HG02884 (cell line): ENCODE measurements at regions not wholly inside any gene's neighbourhood (a gene's known extent, or its start where the extent isn't known, plus 50 kb on each side); places are given as distances from the start of the nearest gene placed in this dataset.
"Not testable (repeated sequence)": the region's sequence is repeated elsewhere in the genome, so short reads cannot be mapped to it uniquely, and the experiment has no call there.

ENCODE experiments used
- ATAC-seq: cut with Tn5 transposase; IDR thresholded peaks from one replicate; pipeline ENCODE4 v1.9.1; 2021; ENCODE audit warnings: mild to moderate bottlenecking, moderate library complexity; ENCODE audit not compliant: unreplicated experiment

GRCh38 chr3:40924559-40925141 is 274.7 kb upstream of the CTNNB1 start:
- ATAC-seq, result no peak

DNA sequence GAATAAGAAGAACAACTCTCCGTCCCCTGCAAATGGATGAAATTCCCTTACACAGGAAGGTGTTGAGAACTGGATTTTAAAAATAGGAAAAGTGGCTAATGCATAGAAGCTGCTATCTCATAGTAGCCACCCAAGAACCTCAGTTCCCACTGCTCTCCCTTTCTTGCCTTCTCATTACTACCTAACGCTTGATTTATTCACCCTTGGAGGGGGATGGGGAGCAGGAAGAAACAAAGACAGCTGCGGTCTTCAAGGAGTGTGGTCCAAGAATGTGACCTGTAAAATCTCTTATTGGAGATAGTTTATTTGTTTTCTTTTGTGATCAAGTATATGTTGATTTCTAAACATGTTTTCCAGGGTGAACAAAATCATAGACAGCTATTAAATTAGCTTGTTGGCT is 274.1 kb upstream of the CTNNB1 start:
- ATAC-seq, result no peak

DNA sequence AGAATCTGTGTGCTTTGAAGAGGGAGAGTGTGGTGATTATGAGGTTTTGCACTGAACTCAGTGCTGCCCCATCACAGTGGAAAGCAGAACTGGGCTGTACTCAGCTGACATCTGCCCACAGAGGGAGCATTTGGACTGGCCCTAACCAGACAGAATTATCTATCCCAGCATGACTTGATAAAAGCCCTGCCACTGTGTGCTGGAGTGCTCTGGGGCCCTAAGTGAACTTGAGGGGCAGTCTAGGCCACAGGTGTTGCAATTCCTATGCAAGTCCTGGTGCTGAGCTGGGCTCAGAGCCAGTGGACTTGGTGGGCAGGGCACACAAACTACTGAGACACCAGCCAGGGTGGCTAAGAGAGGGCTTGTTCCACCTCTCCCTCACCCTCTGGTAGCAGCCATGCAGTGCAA is 269.2 kb upstream of the CTNNB1 start:
- no peak for ATAC-seq

- no peak for ATAC-seq
These were observed 268.5 kb upstream of the CTNNB1 start for GRCh38 chr3:40930756-40931155.

GRCh38 chr3:40938591-40938990 is 260.7 kb upstream of the CTNNB1 start:
- no peak for ATAC-seq

DNA sequence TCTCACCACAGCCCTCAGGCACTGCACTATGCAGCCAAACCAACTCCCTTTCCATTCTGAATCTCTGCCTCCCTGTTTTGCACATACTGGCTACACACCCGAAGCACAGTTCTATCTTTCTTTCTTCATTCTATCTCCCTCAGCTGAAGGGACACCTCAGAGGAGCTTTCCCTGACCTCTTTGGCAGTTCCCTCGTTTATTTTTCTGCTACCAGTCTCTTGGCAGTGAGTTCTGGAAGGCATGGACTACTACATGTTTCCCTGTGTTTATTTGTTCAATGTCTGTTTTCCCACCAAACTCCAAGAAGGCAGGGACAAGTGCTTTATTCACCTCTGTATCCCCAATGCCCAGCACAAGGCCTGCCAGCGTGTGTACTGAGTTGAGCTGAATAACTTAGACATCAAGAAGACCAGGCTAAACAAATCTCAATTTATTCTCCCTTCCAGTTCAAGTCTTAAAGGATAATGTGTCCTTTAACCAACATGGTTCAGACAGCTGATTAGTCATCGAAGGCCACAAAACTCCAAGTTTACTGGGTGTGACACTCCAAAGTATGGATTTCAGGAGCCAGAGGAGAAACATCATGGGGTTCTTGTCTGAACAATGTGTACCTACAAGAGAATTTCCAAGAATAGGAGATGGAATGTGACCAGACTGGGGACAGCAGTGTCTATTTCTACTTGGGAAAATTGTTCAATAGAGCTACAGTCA is 260.1 kb upstream of the CTNNB1 start:
- no peak for ATAC-seq

DNA sequence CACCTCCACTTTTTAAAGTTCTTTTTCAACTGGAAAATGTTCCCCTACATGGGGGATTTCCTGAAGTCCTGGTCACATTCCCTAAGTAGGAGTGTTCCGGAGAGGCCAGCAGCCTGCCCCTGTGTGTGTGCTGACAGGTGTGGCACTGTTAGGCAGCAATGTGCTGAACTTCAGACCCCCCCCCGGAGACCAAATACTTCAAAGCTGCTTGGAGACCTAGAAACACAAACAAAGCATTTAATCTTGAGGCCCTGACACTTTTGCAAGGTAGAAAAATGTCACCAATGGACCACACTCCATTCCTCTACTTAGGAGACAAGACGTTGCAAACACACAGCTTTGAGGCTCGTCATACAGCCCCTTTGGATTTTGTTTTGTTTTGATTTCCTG is 259.6 kb upstream of the CTNNB1 start:
- no peak for ATAC-seq

DNA sequence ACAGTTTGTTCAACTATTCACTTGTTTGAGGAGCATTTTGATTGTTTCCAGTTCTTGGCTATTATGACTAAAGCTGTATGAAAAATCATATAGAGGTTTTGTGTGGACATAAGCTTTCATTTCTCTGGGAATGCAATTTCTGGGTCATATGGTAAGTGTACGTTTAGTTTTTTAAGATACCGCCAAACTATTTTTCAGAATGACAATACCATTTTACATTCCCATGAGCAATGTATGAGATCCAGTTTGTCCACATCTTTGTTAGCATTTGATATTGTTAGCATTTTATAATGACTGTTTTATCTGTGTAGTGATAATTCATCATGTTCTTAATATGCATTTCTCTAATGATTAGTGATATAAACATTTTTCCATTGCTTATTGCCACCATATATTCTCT is 258.7 kb upstream of the CTNNB1 start:
- no peak for ATAC-seq

- not testable (repeated sequence) for ATAC-seq
These were observed 252.3 kb upstream of the CTNNB1 start for GRCh38 chr3:40947022-40947421.

DNA sequence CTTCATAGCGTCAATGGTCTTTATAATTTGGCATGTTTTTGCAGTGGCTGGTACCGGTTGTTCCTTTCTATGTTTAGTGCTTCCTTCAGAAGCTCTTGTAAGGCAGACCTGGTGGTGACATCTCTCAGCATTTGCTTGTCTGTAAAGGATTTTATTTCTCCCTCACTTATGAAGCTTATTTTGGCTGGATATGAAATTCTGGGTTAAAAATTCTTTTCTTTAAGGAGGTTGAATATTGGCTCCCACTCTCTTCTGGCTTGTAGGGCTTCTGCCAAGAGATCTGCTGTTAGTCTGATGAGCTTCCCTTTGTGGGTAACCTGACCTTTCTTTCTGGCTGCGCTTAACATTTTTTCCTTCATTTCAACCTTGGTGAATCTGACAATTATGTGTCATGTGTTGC is 250.0 kb upstream of the CTNNB1 start:
- ATAC-seq, result not testable (repeated sequence)

GRCh38 chr3:40951636-40952035 is 247.7 kb upstream of the CTNNB1 start:
- ATAC-seq, result no peak

DNA sequence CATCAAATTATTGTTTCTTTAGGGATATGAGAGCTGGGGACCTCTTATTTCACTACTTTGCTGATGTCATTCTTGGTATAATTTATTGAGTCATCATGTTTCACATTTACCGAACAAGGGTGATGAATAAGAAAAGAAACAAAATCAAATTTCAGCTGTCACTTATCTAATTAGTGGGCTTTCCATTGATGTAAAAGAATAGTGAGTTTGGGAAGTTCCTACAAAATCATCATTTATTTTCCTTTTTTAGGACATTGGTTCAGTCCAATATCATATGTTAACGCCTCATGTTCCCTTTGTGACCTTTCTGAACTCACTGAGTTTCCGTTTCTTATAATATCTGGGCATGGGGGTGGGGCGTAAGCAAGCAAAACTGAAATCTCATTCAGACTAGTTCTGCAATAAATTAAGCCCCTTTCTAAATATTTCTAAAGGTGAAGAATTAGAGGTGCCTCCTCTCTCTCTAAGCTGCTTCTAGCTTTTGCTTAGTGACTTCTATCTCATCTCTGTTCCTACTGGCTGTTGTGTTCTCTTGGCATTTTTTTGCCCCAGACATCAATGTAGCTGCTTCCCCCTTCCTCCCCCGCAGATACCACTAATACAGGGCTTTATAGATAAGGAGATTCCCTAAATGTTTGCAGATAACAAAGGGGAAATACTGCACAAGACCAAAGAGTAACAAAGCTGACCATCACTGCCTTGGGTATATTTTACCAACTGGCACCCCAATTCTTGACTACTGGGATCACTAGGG is 238.0 kb upstream of the CTNNB1 start:
- ATAC-seq, result no peak

GRCh38 chr3:40962721-40963120 is 236.6 kb upstream of the CTNNB1 start:
- no peak for ATAC-seq

- ATAC-seq, result no peak
These were observed 230.6 kb upstream of the CTNNB1 start for GRCh38 chr3:40968666-40969065.

DNA sequence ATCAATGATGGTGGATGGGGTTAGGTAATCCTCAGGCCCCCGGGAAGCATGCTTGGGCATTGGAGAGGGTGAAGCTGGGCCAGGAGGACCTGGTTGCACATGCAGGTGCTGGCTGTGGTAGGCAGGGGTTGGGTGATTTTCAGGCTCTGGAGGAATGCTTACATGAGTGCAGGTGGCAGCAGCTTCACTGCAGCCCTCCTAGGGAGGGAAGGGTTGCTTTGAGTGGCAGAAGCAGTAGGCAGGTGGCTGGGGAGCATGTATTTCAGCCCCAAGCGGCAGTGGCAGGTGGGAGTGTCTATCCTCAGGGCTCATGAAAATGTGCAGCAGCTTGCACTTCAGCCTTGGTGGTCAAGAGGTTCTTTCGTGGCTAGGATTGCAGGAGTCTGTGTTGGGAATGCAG is 230.0 kb upstream of the CTNNB1 start:
- no peak for ATAC-seq

- ATAC-seq, result no peak
These were observed 229.4 kb upstream of the CTNNB1 start for GRCh38 chr3:40969756-40970466.

DNA sequence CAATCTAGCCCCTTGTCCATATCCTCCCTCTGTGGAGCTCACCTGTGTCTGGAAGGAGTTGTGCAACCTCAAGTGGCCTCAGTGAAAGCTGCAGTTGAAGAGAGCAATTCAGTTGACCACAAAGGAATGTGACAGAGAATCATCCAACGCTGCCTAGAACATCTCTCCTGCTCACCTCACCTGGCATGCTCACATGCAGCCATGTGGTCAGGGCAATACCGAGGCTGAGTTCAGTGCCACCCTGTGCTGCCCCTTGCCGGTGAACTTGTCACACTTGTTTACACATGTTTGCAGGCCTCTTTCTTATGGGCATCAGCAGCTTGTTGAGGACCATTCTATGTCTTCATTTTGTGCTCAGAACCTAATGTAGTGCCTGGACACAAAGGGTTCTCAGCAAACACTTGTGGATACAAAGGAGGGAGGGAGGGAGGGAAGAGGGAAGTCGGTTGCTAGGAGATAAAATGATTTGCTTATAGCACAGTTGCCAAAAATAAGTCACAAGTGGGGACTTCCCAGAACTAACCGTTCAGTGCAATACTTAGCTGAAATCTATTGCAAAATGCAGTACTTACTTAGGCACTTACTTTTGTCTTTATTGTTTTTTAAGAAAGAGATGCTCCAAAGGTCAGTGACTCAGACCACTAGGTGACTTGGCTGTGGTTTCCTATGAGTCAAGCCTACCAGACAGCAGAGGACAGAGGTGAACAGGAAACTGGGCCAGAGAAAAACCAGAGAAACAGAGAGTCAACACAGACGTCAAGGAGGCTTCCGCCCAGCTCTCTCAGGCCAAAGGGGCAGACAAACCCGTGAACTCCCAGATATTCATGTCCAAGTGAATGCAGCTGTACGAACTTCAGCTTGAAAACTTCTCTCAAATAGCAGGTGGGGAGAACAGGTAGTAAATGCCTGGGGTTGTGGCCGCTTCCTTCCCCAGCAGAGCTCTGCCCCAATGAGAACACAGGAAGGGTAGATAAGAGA is 227.8 kb upstream of the CTNNB1 start:
- peak; percentile 92 for ATAC-seq

- ATAC-seq, result no peak
These were observed 227.0 kb upstream of the CTNNB1 start for GRCh38 chr3:40972350-40972749.

GRCh38 chr3:40973141-40973540 is 226.2 kb upstream of the CTNNB1 start:
- no peak for ATAC-seq

- ATAC-seq, result no peak
These were observed 223.6 kb upstream of the CTNNB1 start for GRCh38 chr3:40975711-40976121.
